Stimulated activated CD8-positive, alpha-beta memory T cell treated with anti-CD3 and anti-CD28 coated beads, Interleukin-4, amount 100 ng/mL, for 1 hour (primary cell): ENCODE measurements at regions not wholly inside any gene's neighbourhood (a gene's known extent, or its start where the extent isn't known, plus 50 kb on each side); places are given as distances from the start of the nearest gene placed in this dataset.
"Not testable (repeated sequence)": the region's sequence is repeated elsewhere in the genome, so short reads cannot be mapped to it uniquely, and the experiment has no call there.

Source experiments
- DNase-seq, 2 donors: peaks; one replicate each; pipeline ENCODE4 v3.0.0-alpha.2; 2020; ENCODE audit warnings: low read depth in 2 of 2, low spot score in 1 of 2

DNA sequence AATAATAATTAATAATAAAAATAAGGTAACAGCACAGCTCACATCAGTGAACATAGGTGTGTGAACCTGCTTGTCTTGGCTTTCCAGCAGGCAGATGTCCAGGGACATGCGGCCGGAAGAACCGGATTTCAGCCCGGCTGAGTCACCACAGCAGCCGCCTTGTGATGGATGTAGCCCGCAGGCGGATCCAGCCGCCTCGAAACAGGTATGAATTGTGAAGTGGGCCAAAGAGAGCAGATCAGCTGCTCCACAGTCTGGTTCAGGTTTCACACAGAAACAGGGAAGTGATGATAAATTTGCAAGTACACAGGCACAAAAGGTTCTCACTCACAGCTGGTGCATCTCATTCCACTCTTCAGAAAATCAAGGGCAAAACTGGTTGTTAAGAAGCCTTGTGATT lies 55.1 kb downstream of the ID4 start:
- no peak for DNase-seq

DNA sequence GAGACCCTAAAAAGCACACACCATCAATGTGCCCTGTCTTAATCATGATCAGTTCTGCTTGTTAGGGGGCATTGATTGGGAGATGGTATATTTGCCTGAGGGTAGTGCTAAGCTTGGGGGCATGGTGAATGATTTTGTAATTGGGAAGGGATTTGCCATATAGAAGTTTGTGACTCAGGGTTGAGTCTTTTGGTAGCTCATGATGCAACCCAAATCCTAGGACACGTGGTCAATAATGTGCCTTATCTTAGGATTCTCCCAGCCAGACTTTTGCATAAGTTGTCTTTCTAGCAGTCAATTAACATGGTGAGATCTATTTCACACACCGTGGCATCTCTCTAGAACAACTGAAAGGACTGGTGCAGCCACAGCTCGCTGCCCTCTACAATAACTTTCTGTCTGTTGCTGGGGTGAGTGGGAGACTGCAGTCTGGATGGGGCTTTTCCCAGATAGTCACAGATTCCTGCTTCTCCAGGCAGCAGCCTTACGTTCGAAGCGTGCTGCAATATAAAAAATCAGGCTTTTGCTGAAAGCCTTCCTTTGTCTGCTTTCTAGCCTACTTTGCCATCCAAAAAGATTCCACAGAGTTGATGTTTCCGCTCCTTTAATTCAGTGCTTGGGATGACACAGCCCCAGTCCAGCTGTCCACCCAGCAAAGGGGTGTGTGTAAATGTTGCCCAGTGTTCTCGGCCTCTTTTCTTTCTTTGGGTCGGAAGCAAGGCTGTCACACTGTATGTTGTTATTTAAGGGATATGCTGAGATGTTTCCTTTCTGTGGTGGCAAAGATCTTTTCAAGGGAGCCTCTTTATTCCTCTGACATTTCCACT lies 58.9 kb downstream of the ID4 start:
- no peak for DNase-seq

DNA sequence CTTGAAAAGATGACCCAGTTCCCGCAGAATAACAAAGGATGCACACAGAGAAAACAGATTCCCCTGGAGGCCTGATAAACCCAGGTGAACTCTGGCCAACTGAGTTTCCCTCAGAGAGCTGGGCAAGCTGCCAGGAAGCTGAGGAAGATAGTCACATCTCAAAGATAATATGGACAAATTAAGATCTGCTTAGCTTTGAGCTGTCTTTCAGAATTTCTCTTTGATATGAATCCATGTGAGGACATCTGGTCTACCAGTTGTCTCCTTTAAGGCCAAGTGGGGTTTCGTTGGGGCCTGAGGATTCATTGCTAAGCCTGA lies 59.5 kb downstream of the ID4 start:
- DNase-seq: no peak

DNA sequence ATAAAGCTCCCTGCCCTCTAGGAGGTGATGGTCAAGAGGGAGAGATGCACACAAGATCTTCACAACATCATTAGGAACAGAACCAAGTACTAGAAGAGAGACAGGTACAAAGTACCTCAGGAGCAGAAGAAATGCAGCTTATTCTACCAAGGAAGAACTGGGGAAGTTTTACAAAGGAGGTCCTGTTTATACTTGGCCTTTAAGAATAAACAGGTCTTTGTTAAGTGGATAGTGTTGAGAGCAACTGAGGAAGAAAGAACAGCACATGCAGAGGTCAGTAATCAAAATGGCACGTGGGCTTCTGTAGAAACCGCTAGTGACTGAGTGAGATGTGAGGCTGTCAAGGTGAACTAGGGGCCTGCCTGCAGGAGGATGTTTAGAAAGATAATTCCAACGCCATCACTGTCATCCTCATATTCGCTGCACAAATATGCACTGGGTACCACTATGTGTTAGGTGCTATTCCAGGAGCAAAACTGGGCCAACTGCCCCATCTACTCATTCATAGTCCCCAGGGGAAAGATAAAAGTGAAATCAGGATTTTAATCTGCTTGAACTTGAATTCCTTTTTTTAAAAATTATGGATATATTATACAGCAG lies 61.1 kb downstream of the ID4 start:
- DNase-seq: no peak

DNA sequence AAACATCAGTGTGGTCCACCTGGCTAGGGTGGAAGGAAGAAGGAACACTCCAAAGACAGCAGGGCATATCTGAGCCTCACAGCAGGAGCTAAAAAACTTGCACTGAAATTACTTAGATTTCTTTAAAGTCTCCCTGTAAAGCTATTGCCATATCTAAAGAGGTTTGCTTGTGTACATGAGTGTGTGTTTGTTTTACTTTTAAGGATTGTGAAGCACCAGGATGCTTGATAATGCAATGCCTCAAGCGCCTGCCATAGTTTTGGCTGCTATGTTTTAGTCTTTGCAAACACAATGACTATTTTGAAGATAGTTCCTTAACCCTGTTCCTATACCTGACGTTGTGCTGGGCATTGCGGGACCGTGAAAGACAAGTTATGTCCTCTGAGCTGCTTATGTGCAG lies 65.0 kb downstream of the ID4 start:
- DNase-seq: no peak

DNA sequence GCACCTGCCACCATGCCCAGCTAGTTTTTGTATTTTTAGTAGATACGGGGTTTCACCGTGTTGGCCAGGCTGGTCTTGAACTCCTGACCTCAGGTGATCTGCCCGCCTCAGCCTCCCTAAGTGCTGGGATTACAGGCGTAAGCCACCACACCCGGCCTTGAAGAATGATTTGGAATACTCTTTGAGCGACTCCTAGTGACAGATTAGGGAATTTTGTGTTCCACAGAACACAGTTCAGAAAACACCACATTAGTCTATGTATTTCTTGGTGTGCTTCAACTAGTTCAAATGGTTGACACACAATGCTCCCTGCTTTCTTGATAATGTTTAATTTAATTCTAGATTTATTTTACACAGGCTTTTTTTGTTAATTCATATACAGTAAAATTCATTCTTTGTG lies 67.2 kb downstream of the ID4 start:
- not testable (repeated sequence) for DNase-seq

DNA sequence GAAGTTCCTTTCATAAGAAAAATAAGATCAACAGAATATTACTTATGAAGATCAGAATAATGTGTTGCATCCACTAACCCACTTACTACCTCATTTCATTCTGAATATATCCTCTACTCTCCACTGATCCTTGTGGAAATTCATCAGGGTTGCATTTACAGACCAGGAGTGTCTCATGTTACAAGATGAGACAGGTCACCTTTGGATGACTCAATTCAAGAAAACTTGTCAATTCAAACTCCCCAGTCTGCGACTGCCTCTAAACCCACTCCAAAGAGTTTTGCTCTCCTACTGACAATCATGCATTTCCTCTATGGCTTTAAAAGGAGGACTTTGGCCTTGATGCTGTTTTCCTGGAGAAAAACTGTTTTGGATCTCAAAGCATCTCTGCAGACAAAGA lies 68.4 kb downstream of the ID4 start:
- no peak for DNase-seq

DNA sequence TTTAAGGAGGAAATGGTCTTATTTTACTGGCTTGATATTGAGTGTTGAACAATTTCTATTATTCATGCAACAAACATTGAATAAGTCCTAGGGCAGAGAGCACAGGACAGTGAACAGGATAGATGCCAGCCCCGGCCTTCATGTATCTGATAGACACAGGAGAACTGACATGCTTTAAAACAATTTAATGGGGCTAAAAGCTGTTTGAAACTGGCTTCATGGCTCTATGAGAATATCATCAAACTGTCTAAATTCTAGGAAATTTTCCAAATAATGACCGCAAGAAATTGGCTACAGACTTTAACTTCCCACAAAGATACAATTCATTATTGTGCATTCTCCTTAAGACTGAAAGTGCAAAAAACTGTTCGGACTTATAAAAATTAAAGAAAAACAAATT lies 69.0 kb downstream of the ID4 start:
- no peak for DNase-seq

DNA sequence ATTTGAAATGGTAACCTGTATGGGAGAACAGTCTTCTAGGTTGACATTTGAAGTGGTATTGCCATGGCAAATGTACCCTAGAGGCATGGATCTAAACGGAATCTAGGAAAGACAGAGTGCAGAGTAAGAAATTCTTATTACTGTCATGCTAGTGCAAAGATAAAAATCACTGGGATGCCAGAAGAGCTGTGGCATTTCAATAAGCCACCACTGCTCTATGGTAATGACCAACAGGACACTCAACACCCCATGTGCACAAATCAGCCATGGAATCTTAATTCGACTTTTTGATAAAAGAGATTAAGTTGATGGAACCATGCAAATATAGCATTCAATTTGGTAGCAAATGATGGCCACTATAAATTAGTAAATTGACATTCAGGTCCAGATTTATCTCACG lies 74.1 kb downstream of the ID4 start:
- no peak for DNase-seq

DNA sequence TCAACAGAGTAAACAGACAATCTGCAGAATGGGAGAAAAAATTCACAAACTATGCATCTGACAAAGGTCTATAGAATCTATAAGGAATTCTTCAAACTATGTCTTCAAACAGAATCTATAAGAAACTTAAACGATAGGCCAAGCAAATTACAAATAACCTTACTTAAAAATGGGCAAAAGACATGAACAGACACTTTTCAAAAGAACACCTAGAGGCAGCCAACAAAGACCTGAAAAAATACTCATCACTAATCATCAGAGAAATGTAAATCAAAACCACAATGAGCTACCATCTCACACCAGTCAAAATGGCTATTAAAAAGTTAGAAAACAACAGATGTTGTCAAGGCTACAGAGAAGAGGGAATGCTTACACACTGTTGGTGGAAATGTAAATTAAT lies 81.3 kb downstream of the ID4 start:
- no peak for DNase-seq

DNA sequence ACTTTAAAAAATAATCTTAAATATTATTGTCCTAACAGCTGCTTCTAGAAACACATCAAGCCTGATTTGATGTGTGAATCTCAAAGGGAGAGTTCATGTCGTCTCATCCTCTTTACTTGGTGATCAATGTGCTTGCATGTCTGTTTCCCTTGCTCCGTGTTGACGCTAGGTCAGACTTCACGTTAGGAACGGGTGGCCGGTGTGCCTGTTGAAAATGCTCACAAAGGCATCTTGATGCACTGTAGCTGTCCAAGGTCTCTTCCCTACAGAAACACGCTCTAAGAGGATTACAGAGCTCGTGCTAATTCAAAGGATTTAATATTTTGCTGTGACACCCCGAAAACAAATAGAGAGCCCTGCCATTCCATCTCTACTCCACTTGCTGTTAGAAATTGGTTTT lies 84.6 kb downstream of the ID4 start:
- DNase-seq: no peak

DNA sequence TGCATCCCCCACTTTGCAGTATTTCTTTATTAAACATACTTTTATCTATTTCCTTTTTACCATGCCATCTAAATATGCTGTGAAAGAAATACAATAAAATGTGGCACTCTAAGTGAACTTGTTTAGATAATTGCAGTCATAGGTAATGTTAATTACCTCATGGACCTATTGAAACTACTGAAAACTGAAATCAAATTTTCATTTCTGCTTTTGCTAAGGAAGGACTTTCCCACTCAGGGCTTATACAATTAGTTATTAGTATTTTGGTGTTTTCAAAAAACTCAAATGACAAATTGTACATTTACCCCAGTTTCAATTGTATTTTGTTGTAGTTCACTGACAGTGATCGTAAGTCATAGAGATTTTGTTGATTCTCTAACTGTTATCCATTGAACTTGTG lies 88.4 kb downstream of the ID4 start:
- no peak for DNase-seq

DNA sequence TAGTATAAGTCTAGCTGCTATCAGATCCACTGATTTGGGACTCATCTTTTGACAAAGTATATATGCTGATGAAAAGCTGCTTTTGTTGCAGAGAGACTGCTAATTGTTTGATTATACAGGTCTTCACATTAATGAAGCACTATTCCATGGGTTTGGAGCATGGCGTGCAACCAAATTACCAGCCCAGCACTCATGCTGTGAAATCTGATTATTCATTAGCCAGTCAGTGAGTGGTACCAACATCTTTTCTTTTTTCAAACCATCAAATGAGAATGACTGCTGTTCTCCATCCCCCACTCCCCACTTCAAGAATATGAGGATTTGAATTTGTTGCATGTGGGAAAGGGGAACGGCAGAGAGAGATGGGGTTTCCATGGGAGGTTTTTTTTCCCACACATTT lies 91.3 kb downstream of the ID4 start:
- no peak for DNase-seq

DNA sequence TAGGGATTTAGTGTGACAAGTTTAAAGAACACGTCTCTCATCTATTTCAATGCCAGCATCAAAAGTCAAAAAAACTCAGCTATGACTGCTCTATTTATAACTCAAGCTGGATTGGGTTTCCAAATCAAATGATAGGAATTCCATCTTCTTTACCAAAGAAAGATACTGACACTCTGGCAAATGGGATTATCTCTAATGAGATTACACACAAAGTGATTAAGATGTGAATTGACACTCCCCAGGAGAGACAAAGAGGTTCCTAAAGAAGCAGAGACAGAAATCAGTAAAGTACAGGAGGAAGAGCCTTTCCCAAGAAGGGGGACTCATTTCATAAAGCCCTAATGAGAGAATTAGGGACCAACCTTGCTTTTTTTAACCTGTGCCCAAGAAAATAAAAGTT lies 92.1 kb downstream of the ID4 start:
- DNase-seq: no peak

DNA sequence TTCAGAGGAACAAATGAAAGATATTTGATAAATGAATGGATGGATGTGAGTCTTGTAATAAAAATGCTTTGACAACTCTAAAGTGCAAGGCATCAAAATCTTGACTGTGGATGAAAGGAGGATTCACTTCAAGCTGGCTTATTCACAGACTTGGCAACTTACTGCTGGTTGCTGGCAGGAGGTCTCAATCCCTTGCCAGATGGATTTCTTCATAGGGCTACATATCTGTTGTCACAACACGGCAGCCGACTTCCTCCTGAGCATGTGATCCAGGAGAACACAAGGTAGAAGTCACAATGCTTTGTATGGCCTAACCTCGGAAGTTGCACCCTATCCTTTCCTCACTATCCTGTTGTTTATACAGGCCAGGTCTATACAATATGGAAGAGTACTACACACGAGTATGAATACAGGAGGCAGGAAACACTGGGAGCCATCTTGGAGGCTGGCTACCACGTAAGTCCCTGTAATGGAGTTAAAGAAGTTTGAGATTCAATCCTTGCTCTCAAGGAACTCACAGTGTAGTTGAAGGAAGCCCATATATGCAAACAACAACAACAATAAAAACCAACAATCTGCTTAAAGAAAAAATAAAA lies 97.9 kb downstream of the ID4 start:
- no peak for DNase-seq

DNA sequence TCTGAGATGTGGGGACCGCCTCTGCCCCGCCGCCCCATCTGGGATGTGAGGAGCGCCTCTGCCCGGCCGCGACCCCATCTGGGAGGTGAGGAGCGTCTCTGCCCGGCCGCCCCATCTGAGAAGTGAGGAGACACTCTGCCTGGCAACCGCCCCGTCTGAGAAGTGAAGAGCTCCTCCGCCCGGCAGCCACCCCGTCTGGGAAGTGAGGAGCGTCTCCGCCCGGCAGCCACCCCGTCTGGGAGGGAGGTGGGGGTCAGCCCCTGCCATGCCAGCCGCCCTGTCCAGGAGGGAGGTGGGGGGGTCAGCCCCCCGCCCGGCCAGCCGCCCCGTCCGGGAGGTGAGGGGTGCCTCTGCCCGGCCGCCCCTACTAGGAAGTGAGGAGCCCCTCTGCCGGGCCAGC lies 102.2 kb downstream of the ID4 start:
- DNase-seq: not testable (repeated sequence)

DNA sequence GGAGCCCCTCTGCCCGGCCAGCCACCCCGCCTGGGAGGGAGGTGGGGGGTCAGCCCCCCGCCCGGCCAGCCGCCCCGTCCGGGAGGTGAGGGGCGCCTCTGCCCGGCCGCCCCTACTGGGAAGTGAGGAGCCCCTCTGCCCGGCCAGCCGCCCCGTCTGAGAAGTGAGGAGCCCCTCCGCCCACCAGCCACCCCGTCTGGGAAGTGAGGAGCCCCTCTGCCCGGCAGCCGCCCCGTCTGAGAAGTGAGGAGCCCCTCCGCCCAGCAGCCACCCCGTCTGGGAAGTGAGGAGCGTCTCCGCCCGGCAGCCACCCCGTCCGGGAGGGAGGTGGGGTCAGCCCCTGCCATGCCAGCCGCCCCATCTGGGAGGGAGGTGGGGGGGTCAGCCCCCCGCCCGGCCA lies 102.8 kb downstream of the ID4 start:
- not testable (repeated sequence) for DNase-seq

DNA sequence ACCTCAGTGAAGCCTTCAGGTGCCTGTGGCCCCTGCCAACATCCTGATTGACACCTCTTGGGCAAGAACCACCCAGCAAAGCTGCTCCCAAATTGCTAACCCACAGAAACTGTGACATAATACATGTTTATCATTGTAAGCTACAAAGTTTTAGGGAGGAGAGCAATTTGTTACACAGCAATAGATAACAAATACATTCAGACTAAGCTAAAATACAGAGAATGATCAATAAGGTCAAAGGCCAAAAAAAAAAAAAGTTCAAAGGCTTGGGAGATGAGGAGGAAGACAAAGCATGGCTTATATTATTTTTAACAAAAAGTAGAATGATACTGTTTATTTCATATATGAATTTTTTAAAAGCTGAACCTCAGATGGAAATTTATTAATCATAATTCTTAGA lies 105.9 kb downstream of the ID4 start:
- no peak for DNase-seq

DNA sequence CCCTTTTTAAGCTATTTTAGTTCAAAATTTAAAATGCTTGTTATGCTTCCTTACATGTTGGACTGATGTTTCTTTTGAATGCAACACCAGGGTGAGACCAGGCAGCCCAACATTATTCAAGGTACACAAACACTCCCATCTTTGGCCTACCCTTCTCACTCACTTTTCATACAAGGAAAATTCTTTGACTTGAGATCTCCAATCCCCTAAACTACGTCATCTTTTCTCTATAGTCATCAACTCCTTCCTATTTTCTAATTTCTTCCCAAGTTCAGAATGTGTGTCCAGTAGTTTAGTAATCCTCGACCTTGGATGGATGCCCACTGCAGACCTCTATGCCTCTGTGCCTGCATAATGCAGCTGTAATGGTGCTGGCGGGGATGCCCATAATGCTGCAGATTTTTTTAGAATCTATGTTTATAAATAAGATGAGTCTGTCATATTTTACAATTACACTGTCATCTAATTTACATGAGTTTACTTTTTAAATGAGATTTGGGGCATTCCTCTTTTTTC lies 108.7 kb downstream of the ID4 start:
- DNase-seq: no peak

DNA sequence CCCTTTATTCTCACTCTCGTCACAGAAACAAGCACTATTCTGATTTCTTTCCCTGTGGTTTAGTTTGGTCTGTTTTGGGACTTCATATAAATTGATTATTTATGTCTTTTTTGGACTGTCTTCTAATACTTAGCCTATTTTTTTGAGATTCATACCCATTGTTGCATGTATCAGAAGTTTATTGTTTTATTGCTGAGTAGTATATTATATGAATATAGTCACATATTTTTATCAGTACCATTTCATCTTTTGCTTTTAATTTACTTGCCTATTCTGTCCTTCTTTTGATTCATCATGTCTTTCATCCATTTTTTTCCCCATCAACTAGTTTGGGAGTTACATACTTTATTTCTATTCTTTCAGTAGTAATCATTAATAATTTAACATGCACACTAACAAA lies 112.0 kb downstream of the ID4 start:
- DNase-seq: no peak

DNA sequence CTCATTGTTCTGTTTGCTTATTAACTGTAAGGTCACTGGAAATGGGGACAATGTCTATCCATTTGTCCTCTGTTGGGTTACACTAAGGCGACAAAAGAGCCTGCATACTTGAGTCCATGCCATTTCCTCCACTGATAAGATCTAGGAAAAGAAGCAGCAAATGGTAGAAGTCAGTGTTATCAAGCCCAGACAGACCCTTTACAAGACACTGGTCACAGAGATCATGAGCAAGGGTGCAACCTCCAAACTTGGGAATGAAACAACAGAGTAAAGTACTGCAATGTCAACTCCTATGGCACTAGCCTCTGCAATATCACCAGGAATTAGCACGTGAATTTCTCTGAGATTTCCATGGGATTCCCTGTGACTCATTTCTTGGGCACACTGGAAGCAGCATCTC lies 126.9 kb downstream of the ID4 start:
- no peak for DNase-seq

DNA sequence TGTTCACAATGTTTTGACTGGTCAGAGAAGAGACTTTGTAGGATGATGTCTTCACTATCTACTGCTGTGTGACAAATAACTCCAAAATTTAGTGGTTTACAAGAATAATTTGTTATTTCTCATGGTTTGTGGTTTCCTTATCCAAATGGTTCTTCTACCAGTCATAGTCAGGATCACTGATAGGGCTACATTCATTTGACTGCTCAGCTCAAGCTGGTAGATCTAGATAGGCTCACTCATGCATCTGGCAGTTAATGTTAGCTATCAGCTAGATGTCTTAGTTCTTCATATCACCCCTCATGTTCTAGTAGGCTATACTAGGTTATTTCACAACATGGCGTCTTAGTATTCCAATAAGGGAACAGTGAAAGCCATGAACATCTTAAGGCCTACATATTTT lies 131.0 kb downstream of the ID4 start:
- no peak for DNase-seq

DNA sequence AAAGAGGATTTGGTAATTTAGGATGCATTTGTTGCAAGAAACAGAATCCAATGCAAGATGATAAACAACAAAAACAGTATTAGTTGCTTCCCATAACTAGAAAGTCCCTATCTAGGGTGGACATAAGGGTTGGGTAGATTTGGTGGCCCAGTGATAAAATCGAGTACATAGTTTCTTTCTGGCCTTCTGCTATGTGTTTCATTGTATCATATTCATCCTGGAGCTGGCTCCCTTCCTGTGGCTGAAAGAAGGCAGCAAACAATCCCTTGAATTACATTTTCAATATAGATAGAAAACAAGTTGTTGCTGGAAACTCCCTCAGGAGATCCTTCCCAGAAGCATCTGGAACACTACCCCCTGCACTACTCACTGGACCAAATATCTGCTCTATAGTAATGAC lies 135.1 kb downstream of the ID4 start:
- DNase-seq: no peak
